ENCODE measurements at regions not wholly inside any gene's neighbourhood (a gene's known extent, or its start where the extent isn't known, plus 50 kb on each side); places are given as distances from the start of the nearest gene placed in this dataset.

- no peak for TF ChIP-seq RAD21 (IDR thresholded peaks at IDR 0.05; ENCODE audit: low read depth)
- TF ChIP-seq TEAD4 (IDR thresholded peaks at IDR 0.05): no peak
- TF ChIP-seq FOXM1 (IDR thresholded peaks at IDR 0.05; ENCODE audit: borderline replicate concordance, low read depth): no peak
- no peak for TF ChIP-seq EP300 (IDR thresholded peaks at IDR 0.05; ENCODE audit: borderline replicate concordance)
- TF ChIP-seq CREB1 (IDR thresholded peaks at IDR 0.05; ENCODE audit: low read depth): no peak
- TF ChIP-seq NFIC (IDR thresholded peaks at IDR 0.05): no peak
- no peak for TF ChIP-seq TAF1 (IDR thresholded peaks at IDR 0.05; ENCODE audit: low read depth)
- no peak for TF ChIP-seq USF1 (IDR thresholded peaks at IDR 0.05)
- TF ChIP-seq, protein P1, sequence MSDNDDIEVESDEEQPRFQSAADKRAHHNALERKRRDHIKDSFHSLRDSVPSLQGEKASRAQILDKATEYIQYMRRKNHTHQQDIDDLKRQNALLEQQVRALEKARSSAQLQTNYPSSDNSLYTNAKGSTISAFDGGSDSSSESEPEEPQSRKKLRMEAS (IDR thresholded peaks at IDR 0.05): no peak
- no peak for TF ChIP-seq TCF12 (IDR thresholded peaks at IDR 0.05; ENCODE audit: low read depth)
- TF ChIP-seq CEBPB (IDR thresholded peaks at IDR 0.05): no peak
- TF ChIP-seq, protein P2, sequence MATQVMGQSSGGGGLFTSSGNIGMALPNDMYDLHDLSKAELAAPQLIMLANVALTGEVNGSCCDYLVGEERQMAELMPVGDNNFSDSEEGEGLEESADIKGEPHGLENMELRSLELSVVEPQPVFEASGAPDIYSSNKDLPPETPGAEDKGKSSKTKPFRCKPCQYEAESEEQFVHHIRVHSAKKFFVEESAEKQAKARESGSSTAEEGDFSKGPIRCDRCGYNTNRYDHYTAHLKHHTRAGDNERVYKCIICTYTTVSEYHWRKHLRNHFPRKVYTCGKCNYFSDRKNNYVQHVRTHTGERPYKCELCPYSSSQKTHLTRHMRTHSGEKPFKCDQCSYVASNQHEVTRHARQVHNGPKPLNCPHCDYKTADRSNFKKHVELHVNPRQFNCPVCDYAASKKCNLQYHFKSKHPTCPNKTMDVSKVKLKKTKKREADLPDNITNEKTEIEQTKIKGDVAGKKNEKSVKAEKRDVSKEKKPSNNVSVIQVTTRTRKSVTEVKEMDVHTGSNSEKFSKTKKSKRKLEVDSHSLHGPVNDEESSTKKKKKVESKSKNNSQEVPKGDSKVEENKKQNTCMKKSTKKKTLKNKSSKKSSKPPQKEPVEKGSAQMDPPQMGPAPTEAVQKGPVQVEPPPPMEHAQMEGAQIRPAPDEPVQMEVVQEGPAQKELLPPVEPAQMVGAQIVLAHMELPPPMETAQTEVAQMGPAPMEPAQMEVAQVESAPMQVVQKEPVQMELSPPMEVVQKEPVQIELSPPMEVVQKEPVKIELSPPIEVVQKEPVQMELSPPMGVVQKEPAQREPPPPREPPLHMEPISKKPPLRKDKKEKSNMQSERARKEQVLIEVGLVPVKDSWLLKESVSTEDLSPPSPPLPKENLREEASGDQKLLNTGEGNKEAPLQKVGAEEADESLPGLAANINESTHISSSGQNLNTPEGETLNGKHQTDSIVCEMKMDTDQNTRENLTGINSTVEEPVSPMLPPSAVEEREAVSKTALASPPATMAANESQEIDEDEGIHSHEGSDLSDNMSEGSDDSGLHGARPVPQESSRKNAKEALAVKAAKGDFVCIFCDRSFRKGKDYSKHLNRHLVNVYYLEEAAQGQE (IDR thresholded peaks at IDR 0.05; ENCODE audit: low read depth): no peak
- no peak for TF ChIP-seq EGR1 (IDR thresholded peaks at IDR 0.05)
These were observed 548.5 kb upstream of the NRP1 start for GRCh38 chr10:33882996-33883395.
